Hepatocyte (in vitro differentiated cells): ENCODE measurements at regions not wholly inside any gene's neighbourhood (a gene's known extent, or its start where the extent isn't known, plus 50 kb on each side); places are given as distances from the start of the nearest gene placed in this dataset.

Experiments used
- EZH2 ChIP-seq: fragments of 200-600 bp; sonication (generic); IDR thresholded peaks from 2 replicates; pipeline ENCODE4 v1.6.1; 2016; ENCODE audit warnings: antibody characterized with exemption, mild to moderate bottlenecking, borderline replicate concordance
- EZH2phosphoT487 ChIP-seq: fragments of 200-600 bp; sonication (generic); IDR thresholded peaks from one replicate; pipeline ENCODE4 v1.6.1; 2018; ENCODE audit warnings: antibody characterized with exemption, mild to moderate bottlenecking, low read depth, moderate library complexity; ENCODE audit not compliant: unreplicated experiment, severe bottlenecking
- TF ChIP-seq, protein P1 (sequence below): fragments of 200-600 bp; sonication (generic); IDR thresholded peaks from 2 replicates; pipeline ENCODE4 v1.5.1; 2016; ENCODE audit warnings: antibody characterized with exemption, mild to moderate bottlenecking; ENCODE audit not compliant: poor library complexity

DNA sequence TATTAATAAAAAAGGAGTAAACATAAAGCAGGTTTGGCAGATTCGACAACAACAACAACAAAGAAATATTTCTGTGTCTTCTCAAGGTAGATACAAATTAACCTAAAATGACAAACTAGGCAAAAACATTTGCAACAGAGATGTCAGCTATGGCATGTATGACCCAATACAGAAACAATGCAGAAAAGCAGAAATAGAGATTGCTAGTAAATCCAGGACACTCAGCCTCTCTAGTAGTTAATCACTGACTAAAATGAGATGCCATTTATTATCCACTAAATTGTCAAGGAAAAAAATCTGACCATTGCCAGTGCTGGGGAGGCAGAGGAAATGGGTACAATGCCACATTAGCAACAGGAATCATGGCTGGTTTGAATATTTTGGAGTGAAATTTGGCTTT is 250.5 kb downstream of the TEX29 start:
- TF ChIP-seq, protein P1, sequence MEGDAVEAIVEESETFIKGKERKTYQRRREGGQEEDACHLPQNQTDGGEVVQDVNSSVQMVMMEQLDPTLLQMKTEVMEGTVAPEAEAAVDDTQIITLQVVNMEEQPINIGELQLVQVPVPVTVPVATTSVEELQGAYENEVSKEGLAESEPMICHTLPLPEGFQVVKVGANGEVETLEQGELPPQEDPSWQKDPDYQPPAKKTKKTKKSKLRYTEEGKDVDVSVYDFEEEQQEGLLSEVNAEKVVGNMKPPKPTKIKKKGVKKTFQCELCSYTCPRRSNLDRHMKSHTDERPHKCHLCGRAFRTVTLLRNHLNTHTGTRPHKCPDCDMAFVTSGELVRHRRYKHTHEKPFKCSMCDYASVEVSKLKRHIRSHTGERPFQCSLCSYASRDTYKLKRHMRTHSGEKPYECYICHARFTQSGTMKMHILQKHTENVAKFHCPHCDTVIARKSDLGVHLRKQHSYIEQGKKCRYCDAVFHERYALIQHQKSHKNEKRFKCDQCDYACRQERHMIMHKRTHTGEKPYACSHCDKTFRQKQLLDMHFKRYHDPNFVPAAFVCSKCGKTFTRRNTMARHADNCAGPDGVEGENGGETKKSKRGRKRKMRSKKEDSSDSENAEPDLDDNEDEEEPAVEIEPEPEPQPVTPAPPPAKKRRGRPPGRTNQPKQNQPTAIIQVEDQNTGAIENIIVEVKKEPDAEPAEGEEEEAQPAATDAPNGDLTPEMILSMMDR = no peak
- no peak for TF ChIP-seq EZH2phosphoT487
- no peak for TF ChIP-seq EZH2
